Loucy (cell line): ENCODE measurements at regions not wholly inside any gene's neighbourhood (a gene's known extent, or its start where the extent isn't known, plus 50 kb on each side); places are given as distances from the start of the nearest gene placed in this dataset.

Experiments used
- H2AFZ ChIP-seq: fragments of 200-600 bp; sonication (generic); 2 replicates; pipeline ENCODE4 v1.6.0; 2016; ENCODE audit warnings: antibody characterized with exemption, mild to moderate bottlenecking, low read length, moderate library complexity
- H3F3A ChIP-seq: fragments of 200-600 bp; 2 replicates; pipeline ENCODE4 v1.6.0; 2016; ENCODE audit warnings: antibody characterized with exemption, low read depth, mild to moderate bottlenecking
- H3K27me3 ChIP-seq: fragments of 200-600 bp; sonication (generic); 2 replicates; pipeline ENCODE4 v1.6.1; 2014; ENCODE audit warnings: low read length, mild to moderate bottlenecking; ENCODE audit not compliant: insufficient read depth, poor library complexity, severe bottlenecking
- H3K36me3 ChIP-seq: fragments of 200-600 bp; sonication (generic); 2 replicates; pipeline ENCODE4 v1.6.1; 2016; ENCODE audit warnings: low read length; ENCODE audit not compliant: insufficient read depth
- H3K4me1 ChIP-seq: fragments of 200-600 bp; sonication (generic); 2 replicates; pipeline ENCODE4 v1.5.1; 2014; ENCODE audit warnings: low read length, mild to moderate bottlenecking; ENCODE audit not compliant: insufficient read depth, poor library complexity, severe bottlenecking
- H3K4me2 ChIP-seq: fragments of 200-600 bp; sonication (generic); 2 replicates; pipeline ENCODE4 v1.6.0; 2014; ENCODE audit warnings: antibody characterized with exemption, low read length, low read depth, mild to moderate bottlenecking; ENCODE audit not compliant: poor library complexity, severe bottlenecking
- H3K4me3 ChIP-seq: fragments of 200-600 bp; sonication (generic); 2 replicates; pipeline ENCODE4 v1.5.1; 2014; ENCODE audit warnings: low read length, mild to moderate bottlenecking, mixed read lengths; ENCODE audit not compliant: poor library complexity, severe bottlenecking
- H3K79me2 ChIP-seq: fragments of 200-600 bp; sonication (generic); 2 replicates; pipeline ENCODE4 v1.6.1; 2014; ENCODE audit warnings: low read length; ENCODE audit not compliant: insufficient read depth
- H3K9ac ChIP-seq: fragments of 200-600 bp; sonication (generic); 2 replicates; pipeline ENCODE4 v1.6.0; 2014; ENCODE audit warnings: mild to moderate bottlenecking, low read depth, low read length, moderate library complexity; ENCODE audit not compliant: poor library complexity, severe bottlenecking
- H3K9me2 ChIP-seq: fragments of 200-600 bp; sonication (generic); replicated peaks from 2 replicates; pipeline ENCODE4 v1.6.1; 2016; ENCODE audit warnings: low read depth, low read length, mixed read lengths
- H3K9me3 ChIP-seq: fragments of 200-600 bp; sonication (generic); 2 replicates; pipeline ENCODE4 v1.6.1; 2014; ENCODE audit warnings: mild to moderate bottlenecking, antibody characterized with exemption, low read length, low read depth; ENCODE audit not compliant: insufficient read depth
- H4K20me1 ChIP-seq: fragments of 200-600 bp; sonication (generic); 2 replicates; pipeline ENCODE4 v1.6.0; 2014; ENCODE audit warnings: antibody characterized with exemption, low read length, mild to moderate bottlenecking; ENCODE audit not compliant: insufficient read depth, poor library complexity, severe bottlenecking
- EZH2phosphoT487 ChIP-seq: fragments of 200-600 bp; IDR thresholded peaks from 2 replicates; pipeline ENCODE4 v1.6.1; 2018; ENCODE audit warnings: antibody characterized with exemption, mild to moderate bottlenecking, moderate library complexity, borderline replicate concordance
- TF ChIP-seq, protein P1 (sequence below): fragments of 200-600 bp; sonication (generic); conservative IDR thresholded peaks from 2 replicates; pipeline ENCODE4 v1.5.1; 2014; ENCODE audit warnings: mild to moderate bottlenecking, antibody characterized with exemption, low read length

- Histone ChIP-seq H3K27me3 (no peaks in the 10 kb centered on the region), H4K20me1 (no peaks in the 10 kb centered on the region), H3F3A (no peaks in the 10 kb centered on the region), H3K4me2 (no peak overlapping the region), H3K79me2 (no peaks in the 10 kb centered on the region), H3K9ac (no peak overlapping the region), H3K4me3 (no peak overlapping the region), H3K9me2 (no peaks in the 10 kb centered on the region), H3K4me1 (no peaks in the 10 kb centered on the region), H3K36me3 (no peaks in the 10 kb centered on the region), H2AFZ (no peak overlapping the region), H3K9me3 (no peaks in the 10 kb centered on the region)
- no peak for TF ChIP-seq EZH2phosphoT487
- TF ChIP-seq, protein P1, sequence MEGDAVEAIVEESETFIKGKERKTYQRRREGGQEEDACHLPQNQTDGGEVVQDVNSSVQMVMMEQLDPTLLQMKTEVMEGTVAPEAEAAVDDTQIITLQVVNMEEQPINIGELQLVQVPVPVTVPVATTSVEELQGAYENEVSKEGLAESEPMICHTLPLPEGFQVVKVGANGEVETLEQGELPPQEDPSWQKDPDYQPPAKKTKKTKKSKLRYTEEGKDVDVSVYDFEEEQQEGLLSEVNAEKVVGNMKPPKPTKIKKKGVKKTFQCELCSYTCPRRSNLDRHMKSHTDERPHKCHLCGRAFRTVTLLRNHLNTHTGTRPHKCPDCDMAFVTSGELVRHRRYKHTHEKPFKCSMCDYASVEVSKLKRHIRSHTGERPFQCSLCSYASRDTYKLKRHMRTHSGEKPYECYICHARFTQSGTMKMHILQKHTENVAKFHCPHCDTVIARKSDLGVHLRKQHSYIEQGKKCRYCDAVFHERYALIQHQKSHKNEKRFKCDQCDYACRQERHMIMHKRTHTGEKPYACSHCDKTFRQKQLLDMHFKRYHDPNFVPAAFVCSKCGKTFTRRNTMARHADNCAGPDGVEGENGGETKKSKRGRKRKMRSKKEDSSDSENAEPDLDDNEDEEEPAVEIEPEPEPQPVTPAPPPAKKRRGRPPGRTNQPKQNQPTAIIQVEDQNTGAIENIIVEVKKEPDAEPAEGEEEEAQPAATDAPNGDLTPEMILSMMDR = no peak
Observed at GRCh38 chr2:183868153-183868552, 730.2 kb upstream of the ZNF804A start.

GRCh38 chr2:183868707-183869106 is 729.6 kb upstream of the ZNF804A start:
- H3K4me2 ChIP-seq = no peak overlapping the region
- no peaks in the 10 kb centered on the region for H3F3A ChIP-seq
- H3K9me3 ChIP-seq = no peaks in the 10 kb centered on the region
- no peaks in the 10 kb centered on the region for H3K4me1 ChIP-seq
- no peaks in the 10 kb centered on the region for H3K79me2 ChIP-seq
- H3K36me3 ChIP-seq = no peaks in the 10 kb centered on the region
- TF ChIP-seq, protein P1 = no peak
- TF ChIP-seq EZH2phosphoT487 = no peak
- no peaks in the 10 kb centered on the region for H3K27me3 ChIP-seq
- H3K9me2 ChIP-seq = no peaks in the 10 kb centered on the region
- no peak overlapping the region for H3K4me3 ChIP-seq
- no peaks in the 10 kb centered on the region for H4K20me1 ChIP-seq
- H3K9ac ChIP-seq = no peak overlapping the region
- no peak overlapping the region for H2AFZ ChIP-seq

- H3F3A ChIP-seq = no peaks in the 10 kb centered on the region
- H3K9me2 ChIP-seq = no peaks in the 10 kb centered on the region
- no peaks in the 10 kb centered on the region for H3K9me3 ChIP-seq
- no peak overlapping the region for H3K4me2 ChIP-seq
- H3K4me3 ChIP-seq = no peak overlapping the region
- H3K27me3 ChIP-seq = no peaks in the 10 kb centered on the region
- TF ChIP-seq, protein P1 = no peak
- no peak for TF ChIP-seq EZH2phosphoT487
- H3K4me1 ChIP-seq = no peaks in the 10 kb centered on the region
- no peak overlapping the region for H2AFZ ChIP-seq
- H3K36me3 ChIP-seq = no peaks in the 10 kb centered on the region
- H3K79me2 ChIP-seq = no peaks in the 10 kb centered on the region
- no peaks in the 10 kb centered on the region for H4K20me1 ChIP-seq
- no peak overlapping the region for H3K9ac ChIP-seq
Observed at GRCh38 chr2:183872131-183872530, 726.2 kb upstream of the ZNF804A start.
